Ishikawa (cell line): ENCODE measurements at regions not wholly inside any gene's neighbourhood (a gene's known extent, or its start where the extent isn't known, plus 50 kb on each side); places are given as distances from the start of the nearest gene placed in this dataset.

ENCODE experiments used
- TCF12 ChIP-seq: IDR thresholded peaks from 2 replicates; pipeline ENCODE4 v1.6.1; 2012; ENCODE audit warnings: low read depth
- TF ChIP-seq, protein P1 (sequence below): IDR thresholded peaks from 2 replicates; pipeline ENCODE4 v1.6.1; 2012; ENCODE audit warnings: low read depth, mild to moderate bottlenecking

DNA sequence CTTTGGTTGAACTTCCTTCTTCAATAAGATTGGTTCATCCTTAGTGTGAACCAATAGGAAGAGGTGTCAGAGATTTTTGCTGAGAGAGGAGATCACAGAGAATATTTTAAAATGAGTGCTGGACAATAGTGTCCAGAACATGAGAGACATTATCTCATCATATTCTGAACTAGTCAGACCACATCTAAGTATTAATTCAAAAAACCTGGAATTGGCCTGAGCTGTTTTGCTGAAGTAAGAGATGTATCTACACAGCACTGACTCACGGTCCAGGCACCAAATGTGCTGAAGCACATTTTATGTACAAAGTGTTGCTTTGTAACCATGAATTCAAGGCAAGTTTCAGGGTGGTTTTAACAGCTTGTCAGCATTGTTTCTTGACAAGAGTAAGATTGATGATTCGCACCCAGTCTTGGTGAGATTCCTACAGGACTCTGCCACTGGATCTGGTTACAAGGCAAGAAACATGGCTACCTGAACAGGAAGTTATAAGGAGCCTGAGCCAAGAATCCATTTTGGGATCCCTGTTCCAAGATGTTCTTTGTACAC lies 178.2 kb upstream of the HEY2 start:
- TF ChIP-seq TCF12 = no peak
- TF ChIP-seq, protein P1, sequence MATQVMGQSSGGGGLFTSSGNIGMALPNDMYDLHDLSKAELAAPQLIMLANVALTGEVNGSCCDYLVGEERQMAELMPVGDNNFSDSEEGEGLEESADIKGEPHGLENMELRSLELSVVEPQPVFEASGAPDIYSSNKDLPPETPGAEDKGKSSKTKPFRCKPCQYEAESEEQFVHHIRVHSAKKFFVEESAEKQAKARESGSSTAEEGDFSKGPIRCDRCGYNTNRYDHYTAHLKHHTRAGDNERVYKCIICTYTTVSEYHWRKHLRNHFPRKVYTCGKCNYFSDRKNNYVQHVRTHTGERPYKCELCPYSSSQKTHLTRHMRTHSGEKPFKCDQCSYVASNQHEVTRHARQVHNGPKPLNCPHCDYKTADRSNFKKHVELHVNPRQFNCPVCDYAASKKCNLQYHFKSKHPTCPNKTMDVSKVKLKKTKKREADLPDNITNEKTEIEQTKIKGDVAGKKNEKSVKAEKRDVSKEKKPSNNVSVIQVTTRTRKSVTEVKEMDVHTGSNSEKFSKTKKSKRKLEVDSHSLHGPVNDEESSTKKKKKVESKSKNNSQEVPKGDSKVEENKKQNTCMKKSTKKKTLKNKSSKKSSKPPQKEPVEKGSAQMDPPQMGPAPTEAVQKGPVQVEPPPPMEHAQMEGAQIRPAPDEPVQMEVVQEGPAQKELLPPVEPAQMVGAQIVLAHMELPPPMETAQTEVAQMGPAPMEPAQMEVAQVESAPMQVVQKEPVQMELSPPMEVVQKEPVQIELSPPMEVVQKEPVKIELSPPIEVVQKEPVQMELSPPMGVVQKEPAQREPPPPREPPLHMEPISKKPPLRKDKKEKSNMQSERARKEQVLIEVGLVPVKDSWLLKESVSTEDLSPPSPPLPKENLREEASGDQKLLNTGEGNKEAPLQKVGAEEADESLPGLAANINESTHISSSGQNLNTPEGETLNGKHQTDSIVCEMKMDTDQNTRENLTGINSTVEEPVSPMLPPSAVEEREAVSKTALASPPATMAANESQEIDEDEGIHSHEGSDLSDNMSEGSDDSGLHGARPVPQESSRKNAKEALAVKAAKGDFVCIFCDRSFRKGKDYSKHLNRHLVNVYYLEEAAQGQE = no peak
